HEK293T (cell line): ENCODE measurements at regions not wholly inside any gene's neighbourhood (a gene's known extent, or its start where the extent isn't known, plus 50 kb on each side); places are given as distances from the start of the nearest gene placed in this dataset.

Experiments
- ARNT ChIP-seq: fragments of 450-650 bp; IDR thresholded peaks from 2 replicates; pipeline ENCODE4 v1.6.1; 2017; ENCODE audit warnings: mild to moderate bottlenecking
- BHLHE40 ChIP-seq: fragments of 450-650 bp; IDR thresholded peaks from 2 replicates; pipeline ENCODE4 v1.6.1; 2016; ENCODE audit warnings: mild to moderate bottlenecking, moderate library complexity, borderline replicate concordance
- ELF4 ChIP-seq: fragments of 450-650 bp; IDR thresholded peaks from 2 replicates; pipeline ENCODE4 v1.6.1; 2017; ENCODE audit warnings: antibody characterized with exemption
- HDGF ChIP-seq: fragments of 450-650 bp; IDR thresholded peaks from 2 replicates; pipeline ENCODE4 v1.6.1; 2017; ENCODE audit warnings: antibody characterized with exemption, borderline replicate concordance
- L3MBTL2 ChIP-seq: fragments of 450-650 bp; conservative IDR thresholded peaks from 2 replicates; pipeline ENCODE4 v1.6.1; 2016; ENCODE audit warnings: mild to moderate bottlenecking
- LEF1 ChIP-seq: fragments of 450-650 bp; IDR thresholded peaks from 2 replicates; pipeline ENCODE4 v1.6.1; 2017; ENCODE audit warnings: mild to moderate bottlenecking, borderline replicate concordance
- NFRKB ChIP-seq: fragments of 450-650 bp; IDR thresholded peaks from 2 replicates; pipeline ENCODE4 v1.6.1; 2016; ENCODE audit warnings: mild to moderate bottlenecking, moderate library complexity
- PKNOX1 ChIP-seq: fragments of 450-650 bp; IDR thresholded peaks from 2 replicates; pipeline ENCODE4 v1.6.1; 2016
- SP1 ChIP-seq: fragments of 450-650 bp; IDR thresholded peaks from 2 replicates; pipeline ENCODE4 v1.6.1; 2017
- SUZ12 ChIP-seq: fragments of 450-650 bp; IDR thresholded peaks from 2 replicates; pipeline ENCODE4 v1.6.1; 2016; ENCODE audit warnings: mild to moderate bottlenecking
- ZNF384 ChIP-seq: fragments of 450-650 bp; IDR thresholded peaks from 2 replicates; pipeline ENCODE4 v1.6.1; 2016

GRCh38 chrX:80216086-80216485 is 201.5 kb downstream of the TBX22 start:
- TF ChIP-seq BHLHE40: no peak
- TF ChIP-seq SUZ12: no peak
- TF ChIP-seq PKNOX1: no peak
- no peak for TF ChIP-seq LEF1
- TF ChIP-seq ELF4: no peak
- TF ChIP-seq ARNT: no peak
- TF ChIP-seq SP1: no peak
- TF ChIP-seq NFRKB: no peak
- TF ChIP-seq L3MBTL2: no peak
- TF ChIP-seq ZNF384: no peak
- no peak for TF ChIP-seq HDGF
